IPS-15b (cell line): ENCODE measurements at regions not wholly inside any gene's neighbourhood (a gene's known extent, or its start where the extent isn't known, plus 50 kb on each side); places are given as distances from the start of the nearest gene placed in this dataset.

Experiments used
- H3K27me3 ChIP-seq: one replicate; pipeline ENCODE4 v1.6.1; 2013; ENCODE audit warnings: low read length; ENCODE audit not compliant: control insufficient read depth, insufficient read depth
- H3K36me3 ChIP-seq: one replicate; pipeline ENCODE4 v1.6.1; 2013; ENCODE audit warnings: low read length; ENCODE audit not compliant: control insufficient read depth, insufficient read depth
- H3K4me1 ChIP-seq: one replicate; pipeline ENCODE4 v1.6.1; 2013; ENCODE audit warnings: mild to moderate bottlenecking, low read length; ENCODE audit not compliant: control insufficient read depth, insufficient read depth
- H3K4me3 ChIP-seq: one replicate; pipeline ENCODE4 v1.5.1; 2013; ENCODE audit warnings: low read depth, low read length
- H3K9ac ChIP-seq: one replicate; pipeline ENCODE4 v1.6.1; 2013; ENCODE audit warnings: low read depth, mild to moderate bottlenecking, low read length
- H3K9me3 ChIP-seq: one replicate; pipeline ENCODE4 v1.6.1; 2013; ENCODE audit warnings: mild to moderate bottlenecking, low read length; ENCODE audit not compliant: control insufficient read depth, insufficient read depth

DNA sequence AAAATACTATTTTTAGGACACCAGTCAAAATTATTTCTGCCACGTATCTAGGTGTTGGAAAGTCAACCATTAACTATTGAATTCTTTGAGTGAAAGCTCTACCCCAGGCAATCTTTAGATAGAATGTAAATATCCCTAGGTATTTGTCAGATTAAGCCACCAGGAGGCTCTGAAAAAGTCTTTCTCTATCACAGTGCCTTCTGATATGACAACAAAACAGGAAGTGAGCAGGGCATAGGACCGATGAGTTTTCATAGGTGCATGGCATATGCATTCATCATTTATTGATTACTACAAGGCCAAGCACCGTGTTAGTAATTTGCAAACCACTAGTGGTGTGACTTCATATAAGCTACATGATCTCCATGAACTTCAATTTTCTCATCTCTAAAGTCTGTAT, 333.6 kb upstream of the F9 start:
- H3K4me3 ChIP-seq = no peak overlapping the region
- peaks cover 93% of the 10 kb centered on the region for H3K27me3 ChIP-seq
- H3K9ac ChIP-seq = no peak overlapping the region
- no peaks in the 10 kb centered on the region for H3K36me3 ChIP-seq
- peaks cover 7% of the 10 kb centered on the region for H3K4me1 ChIP-seq
- no peaks in the 10 kb centered on the region for H3K9me3 ChIP-seq

DNA sequence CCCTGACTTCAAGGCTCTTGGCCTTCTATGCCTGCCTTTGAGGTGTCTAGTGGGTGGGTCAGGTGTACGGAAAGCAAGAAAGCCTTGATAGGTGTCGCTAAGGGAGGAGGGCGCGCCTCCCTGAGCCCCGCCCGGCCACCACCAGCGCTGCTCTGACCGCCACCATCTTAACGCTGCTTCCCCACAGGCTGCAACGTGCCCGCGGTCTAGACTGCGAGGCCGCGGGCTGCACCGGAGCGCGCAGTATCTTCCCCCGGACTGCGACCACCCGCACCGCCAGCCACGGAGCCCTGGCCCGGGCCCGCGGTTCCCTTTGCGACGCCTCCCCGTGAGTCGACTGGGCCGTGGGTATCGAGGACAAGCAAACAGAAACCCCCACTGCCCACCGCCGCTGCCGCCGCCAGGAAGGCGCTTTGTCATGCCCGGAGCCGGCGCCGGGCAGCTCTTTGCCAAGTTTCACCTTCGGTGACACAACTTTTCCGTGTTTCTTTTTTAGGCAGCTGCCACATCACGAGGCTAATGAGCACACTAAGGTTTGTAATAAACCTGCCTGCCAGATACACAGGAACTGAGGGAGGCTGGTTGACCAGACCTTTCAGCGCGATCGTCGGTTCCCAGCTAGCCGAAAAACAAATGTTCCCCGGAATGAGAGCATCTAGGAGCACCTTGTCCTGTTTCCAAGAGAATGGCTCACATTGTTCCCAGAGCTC, 335.8 kb upstream of the F9 start:
- no peaks in the 10 kb centered on the region for H3K36me3 ChIP-seq
- H3K9ac ChIP-seq = no peak overlapping the region
- peaks cover 93% of the 10 kb centered on the region for H3K27me3 ChIP-seq
- no peaks in the 10 kb centered on the region for H3K9me3 ChIP-seq
- H3K4me1 ChIP-seq = peaks cover 3% of the 10 kb centered on the region
- H3K4me3 ChIP-seq = peak overlapping the region; percentile 41

DNA sequence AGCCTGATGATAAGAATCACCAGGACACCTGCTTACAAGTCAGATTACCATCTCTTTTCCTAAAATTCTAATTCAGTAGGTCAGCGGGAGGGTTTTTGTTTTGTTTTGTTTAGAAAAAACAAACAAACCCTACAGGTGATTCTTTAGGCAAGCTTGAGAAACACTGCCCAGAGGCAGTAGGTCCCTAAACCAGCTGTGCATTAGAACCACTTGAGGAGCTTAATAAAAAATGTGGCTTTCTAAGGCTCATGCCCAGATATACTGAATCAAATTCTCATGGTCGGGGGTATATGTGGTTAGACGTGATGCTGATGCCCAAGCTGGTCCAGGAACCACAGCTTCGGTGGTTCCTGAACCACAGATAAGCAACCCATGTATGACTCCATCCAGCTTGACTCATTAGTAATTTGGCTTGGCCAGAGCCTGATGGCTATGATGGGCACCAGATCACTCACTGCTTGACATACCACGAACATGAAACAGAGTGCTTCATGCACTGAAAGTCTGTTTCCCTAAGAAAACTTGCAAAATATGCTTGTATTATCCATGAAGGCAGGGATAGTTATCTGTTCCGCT, 338.1 kb upstream of the F9 start:
- Histone ChIP-seq H3K27me3 (peaks cover 97% of the 10 kb centered on the region), H3K9me3 (no peaks in the 10 kb centered on the region), H3K4me1 (peaks cover 3% of the 10 kb centered on the region), H3K4me3 (no peak overlapping the region), H3K9ac (no peak overlapping the region), H3K36me3 (no peaks in the 10 kb centered on the region)

DNA sequence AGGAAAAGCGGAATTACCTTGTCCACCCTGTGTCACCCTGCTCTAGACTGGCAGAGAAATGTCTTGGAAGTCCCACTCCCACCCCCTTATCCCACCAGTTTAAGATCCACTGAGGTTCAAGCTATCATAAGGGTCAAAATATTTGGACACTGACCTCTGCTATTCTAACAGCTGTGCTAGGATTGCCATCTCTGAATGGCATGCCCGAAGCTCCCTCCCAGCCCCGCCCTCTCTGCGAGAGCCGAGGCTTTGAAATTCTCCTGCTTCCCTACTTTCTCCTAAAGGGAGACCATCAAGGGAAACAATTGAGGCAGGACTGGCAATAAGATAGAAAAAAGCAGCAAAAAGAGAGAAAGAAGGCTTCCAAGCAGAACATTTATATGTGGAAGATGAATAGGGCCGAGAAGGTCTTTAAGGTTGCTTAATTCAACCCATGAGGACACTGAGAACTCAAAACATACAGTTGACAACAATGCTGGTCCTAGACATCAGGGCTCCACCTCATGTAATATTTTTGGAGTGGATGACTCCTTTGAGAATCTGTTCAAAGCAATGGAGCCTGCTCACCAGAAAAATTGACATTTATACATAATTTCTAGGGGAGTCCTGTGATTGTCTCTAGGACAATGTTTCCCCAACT, 338.7 kb upstream of the F9 start:
- no peaks in the 10 kb centered on the region for H3K36me3 ChIP-seq
- peak overlapping the region; percentile 18 for H3K4me3 ChIP-seq
- no peaks in the 10 kb centered on the region for H3K9me3 ChIP-seq
- peaks cover 97% of the 10 kb centered on the region for H3K27me3 ChIP-seq
- H3K4me1 ChIP-seq = peaks cover 3% of the 10 kb centered on the region
- no peak overlapping the region for H3K9ac ChIP-seq

DNA sequence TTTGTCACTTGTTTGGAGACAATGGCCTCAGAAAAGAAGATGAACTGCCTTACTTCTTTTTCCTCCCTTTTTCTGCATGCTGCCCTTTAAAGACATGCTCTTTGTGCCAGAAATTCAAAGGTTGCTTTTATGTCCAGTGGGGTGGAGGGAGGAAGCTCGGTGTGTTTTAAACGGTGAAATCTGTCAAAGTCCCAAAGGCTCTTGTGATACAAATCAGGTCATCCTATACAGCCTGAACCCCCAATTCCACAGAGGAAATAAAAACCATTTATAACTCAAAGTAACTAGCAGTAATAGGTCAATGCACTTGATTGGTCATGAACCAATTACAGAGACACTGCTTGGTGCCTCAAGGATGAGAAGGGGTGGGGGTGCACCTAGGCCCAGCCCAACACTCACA, 339.3 kb upstream of the F9 start:
- no peaks in the 10 kb centered on the region for H3K36me3 ChIP-seq
- H3K4me1 ChIP-seq = peaks cover 3% of the 10 kb centered on the region
- no peak overlapping the region for H3K9ac ChIP-seq
- H3K4me3 ChIP-seq = peak overlapping the region; percentile 18
- peaks cover 96% of the 10 kb centered on the region for H3K27me3 ChIP-seq
- no peaks in the 10 kb centered on the region for H3K9me3 ChIP-seq

DNA sequence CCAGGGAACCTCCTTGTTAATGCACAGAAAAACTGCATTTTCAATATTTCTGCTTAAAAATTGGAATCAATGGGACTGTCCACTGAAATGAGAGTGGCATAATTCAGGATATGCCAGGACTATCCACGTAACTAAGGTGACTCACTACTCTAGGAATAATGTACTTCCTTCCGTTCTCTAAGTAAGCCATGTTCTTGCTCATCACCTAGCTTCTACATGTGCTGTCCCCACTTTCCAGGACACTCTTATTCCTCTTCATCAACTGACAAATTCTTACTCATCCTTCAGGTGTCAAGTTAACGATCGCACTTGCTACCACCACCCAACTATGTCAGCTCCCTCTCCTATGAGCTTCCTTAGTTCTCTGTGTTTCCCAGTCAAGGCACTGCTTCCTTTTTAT, 342.8 kb upstream of the F9 start:
- Histone ChIP-seq H3K9me3 (no peaks in the 10 kb centered on the region), H3K9ac (no peak overlapping the region), H3K36me3 (no peaks in the 10 kb centered on the region), H3K4me3 (no peak overlapping the region), H3K27me3 (peaks cover 68% of the 10 kb centered on the region), H3K4me1 (peaks cover 3% of the 10 kb centered on the region)

DNA sequence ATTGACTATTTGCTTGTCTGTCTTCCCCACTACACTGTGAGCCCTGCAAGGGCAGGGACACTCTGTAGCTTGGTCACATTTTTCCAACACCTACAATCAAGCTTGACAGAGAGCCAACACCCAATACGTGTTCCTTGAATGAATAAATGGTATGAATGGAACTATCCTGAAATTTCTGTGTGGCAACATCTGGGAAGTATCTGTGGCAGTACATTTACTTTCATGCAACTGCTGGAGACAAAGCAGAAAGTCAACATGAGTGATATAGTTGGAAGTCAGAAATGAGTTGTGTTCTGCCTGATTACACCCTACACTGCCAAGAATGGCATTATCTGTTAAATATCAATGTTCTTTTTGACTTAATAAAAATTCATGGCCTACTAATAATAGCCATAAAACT, 343.5 kb upstream of the F9 start:
- no peaks in the 10 kb centered on the region for H3K9me3 ChIP-seq
- H3K9ac ChIP-seq = no peak overlapping the region
- peaks cover 62% of the 10 kb centered on the region for H3K27me3 ChIP-seq
- H3K4me1 ChIP-seq = no peaks in the 10 kb centered on the region
- H3K4me3 ChIP-seq = no peak overlapping the region
- no peaks in the 10 kb centered on the region for H3K36me3 ChIP-seq

DNA sequence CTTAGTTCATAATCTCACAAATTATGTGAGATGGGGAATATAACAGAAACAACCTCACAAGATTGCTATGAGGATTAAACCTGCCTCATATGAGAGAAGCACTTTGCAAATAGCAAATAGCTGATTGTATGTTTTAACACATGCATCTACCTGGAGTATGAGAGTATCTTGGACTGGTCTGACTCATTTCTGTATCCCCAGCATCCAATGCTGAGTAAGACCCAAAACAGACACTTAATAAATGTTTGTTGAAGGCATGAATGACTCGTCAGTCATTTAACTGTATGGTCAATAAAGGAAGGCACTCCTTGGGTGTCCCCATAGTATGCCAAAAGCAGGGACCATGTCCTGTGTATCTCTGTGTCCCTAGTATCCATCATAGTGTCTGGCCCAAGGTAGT, 350.9 kb upstream of the F9 start:
- Histone ChIP-seq H3K4me3 (no peak overlapping the region), H3K4me1 (no peaks in the 10 kb centered on the region), H3K9ac (peak overlapping the region; percentile 24), H3K27me3 (no peaks in the 10 kb centered on the region), H3K36me3 (no peaks in the 10 kb centered on the region), H3K9me3 (no peaks in the 10 kb centered on the region)

DNA sequence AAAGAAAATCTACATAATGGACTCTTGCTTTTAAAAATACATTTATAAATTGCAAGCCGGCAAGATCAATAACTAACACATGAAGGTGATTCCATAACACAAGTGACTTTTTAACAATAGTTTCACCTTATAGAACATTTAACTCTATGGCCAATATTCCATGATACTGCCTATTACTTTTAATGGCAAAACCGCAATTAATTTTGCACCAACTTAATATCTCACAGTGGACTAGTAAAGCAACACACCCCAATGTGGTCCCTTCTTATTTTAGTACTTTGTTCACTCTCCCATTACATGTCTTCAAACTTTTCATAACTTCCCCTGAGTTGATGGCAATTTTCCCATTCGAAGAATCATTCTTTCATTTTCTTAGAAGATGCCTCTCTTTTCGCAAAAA, 351.6 kb upstream of the F9 start:
- Histone ChIP-seq H3K4me1 (no peaks in the 10 kb centered on the region), H3K4me3 (no peak overlapping the region)

DNA sequence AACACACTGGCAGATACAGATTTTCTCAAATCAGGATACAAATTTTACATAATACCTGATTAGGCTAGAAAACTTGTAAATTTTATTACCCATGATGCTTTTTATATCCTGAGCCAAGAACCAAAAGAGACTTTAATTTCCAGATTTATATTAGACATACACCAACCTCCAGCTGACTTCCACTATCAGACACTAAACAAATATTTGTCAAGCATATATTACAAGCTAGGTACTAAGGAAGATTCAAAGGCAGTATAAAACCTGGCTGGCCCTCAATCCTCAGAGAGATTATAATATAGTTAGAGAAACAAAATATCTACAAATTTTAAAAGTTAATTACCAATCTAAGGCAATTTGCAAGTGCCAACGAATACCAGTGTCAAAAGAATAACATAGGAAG, 357.8 kb upstream of the F9 start:
- peaks cover 6% of the 10 kb centered on the region for H3K4me1 ChIP-seq
- peaks cover 3% of the 10 kb centered on the region for H3K27me3 ChIP-seq
- H3K4me3 ChIP-seq = no peak overlapping the region
- H3K9me3 ChIP-seq = no peaks in the 10 kb centered on the region
- no peak overlapping the region for H3K9ac ChIP-seq
- H3K36me3 ChIP-seq = no peaks in the 10 kb centered on the region

More for the DNA sequence above, 351.6 kb upstream of the F9 start:
- H3K27me3 ChIP-seq = no peaks in the 10 kb centered on the region
- H3K9me3 ChIP-seq = no peaks in the 10 kb centered on the region
- no peak overlapping the region for H3K9ac ChIP-seq
- no peaks in the 10 kb centered on the region for H3K36me3 ChIP-seq

DNA sequence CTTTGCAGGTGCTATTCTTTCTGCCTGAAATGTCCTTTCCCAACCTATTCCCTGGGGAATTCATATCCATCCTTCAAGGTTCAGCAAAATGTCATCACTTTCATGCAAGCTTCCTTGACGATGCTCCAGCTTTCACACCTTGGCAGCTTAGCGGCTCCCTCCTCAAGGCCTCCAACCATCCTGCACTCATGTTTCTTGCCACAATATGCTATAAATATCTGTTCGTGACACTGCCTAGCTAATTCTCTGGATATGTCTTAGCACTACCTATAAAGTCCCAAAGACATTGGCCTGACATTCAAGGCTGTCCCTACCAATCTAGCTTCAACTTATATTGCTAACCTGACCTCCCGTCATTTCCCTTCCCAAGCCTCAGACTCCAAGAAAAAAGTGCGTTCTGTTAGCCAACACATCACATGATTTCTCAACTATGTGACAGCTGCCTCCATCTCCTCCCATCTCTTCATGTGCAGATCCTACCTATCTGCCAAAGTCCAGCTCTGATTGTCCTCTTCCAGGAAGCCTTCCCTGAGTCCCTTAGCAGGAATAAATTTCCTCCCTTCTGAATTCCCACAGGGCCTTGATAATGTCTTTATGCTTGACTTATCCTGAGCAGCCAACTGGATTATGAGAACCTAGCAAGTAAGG, 359.9 kb upstream of the F9 start:
- Histone ChIP-seq H3K4me1 (peaks cover 6% of the 10 kb centered on the region), H3K9ac (no peak overlapping the region), H3K36me3 (no peaks in the 10 kb centered on the region), H3K4me3 (no peak overlapping the region), H3K27me3 (peaks cover 3% of the 10 kb centered on the region), H3K9me3 (no peaks in the 10 kb centered on the region)

DNA sequence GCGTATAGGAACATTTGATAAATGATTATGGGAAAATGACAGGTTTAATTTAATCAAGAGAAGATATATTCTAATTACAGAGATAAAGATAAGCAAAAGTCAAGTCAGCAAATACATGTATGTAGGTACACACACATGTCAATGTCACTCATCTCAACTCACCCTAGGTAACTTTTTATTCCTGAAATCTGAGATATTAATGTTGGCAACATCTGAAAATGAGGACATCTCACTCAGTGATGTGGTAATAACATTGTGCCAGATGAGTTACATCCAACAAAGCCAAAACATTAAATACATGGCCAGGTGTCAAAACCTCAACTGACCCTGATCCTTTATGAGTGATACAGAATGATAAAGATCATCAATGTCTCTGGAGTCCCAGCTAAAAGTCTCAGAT, 363.3 kb upstream of the F9 start:
- Histone ChIP-seq H3K4me1 (peaks cover 2% of the 10 kb centered on the region), H3K27me3 (peaks cover 3% of the 10 kb centered on the region), H3K9ac (no peak overlapping the region), H3K36me3 (no peaks in the 10 kb centered on the region), H3K4me3 (no peak overlapping the region), H3K9me3 (no peaks in the 10 kb centered on the region)
